K562 (cell line): ENCODE measurements at regions not wholly inside any gene's neighbourhood (a gene's known extent, or its start where the extent isn't known, plus 50 kb on each side); places are given as distances from the start of the nearest gene placed in this dataset.

Experiments used
- ATAC-seq: fragments of 200-7000 bp; cut with Tn5 transposase; 3 replicates; pipeline ENCODE4 v1.9.1; 2020; ENCODE audit warnings: moderate library complexity
- BruUV-seq: library from RNA; stranded (reverse); fragments of 400-500 nt; replicated peaks from 2 replicates; lab custom pipeline; 2021; lab: Mats Ljungman, UMichigan
- CTCF ChIA-PET: fragments of 300-600 bp; formaldehyde crosslinking; extraction: SDS; loops from one replicate; lab custom pipeline; 2021; ENCODE audit warnings: low intra/inter-chr PET ratio; lab: Yijun Ruan, JAX
- POLR2A ChIA-PET: fragments of 300-600, 350-650 bp; sonication (Branson Sonifier 250); formaldehyde crosslinking; extraction: SDS; loops from one replicate; lab custom pipeline; 2021; ENCODE audit warnings: antibody characterized with exemption, inconsistent platforms; lab: Yijun Ruan, JAX
- DNase-seq, 4 experiments: peaks; one replicate each; pipeline versions ENCODE4 v3.0.0 to v3.0.0-alpha.2; 2011 to 2018; ENCODE audit warnings: low spot score in 3 of 4, mixed read lengths in 3 of 4; ENCODE audit errors: extremely low read depth in 1 of 4
- FAIRE-seq: peaks from 2 replicates; lab custom pipeline; 2011; peaks lifted over from hg19 to GRCh38; lab: Jason Lieb, UNC
- H2AFZ ChIP-seq: 2 replicates; pipeline ENCODE4 v1.6.0; 2011; ENCODE audit warnings: low read depth, low read length, control low read depth, inconsistent platforms
- H3K27ac ChIP-seq: fragments of 200-600 bp; 3 replicates; pipeline ENCODE4 v1.8.0; 2011; ENCODE audit warnings: low read depth, mild to moderate bottlenecking, control low read depth, inconsistent platforms, low read length, moderate library complexity, mixed read lengths; ENCODE audit errors: extremely low read depth
- H3K27me3 ChIP-seq, 2 experiments: fragments of 300-600 bp in 1 of 2; 2 replicates in 1 of 2; 3 replicates in 1 of 2; pipeline versions ENCODE4 v1.6.0 to v1.8.0; 2011; ENCODE audit warnings: inconsistent platforms in 2 of 2, low read length in 2 of 2, mild to moderate bottlenecking in 1 of 2, mixed read lengths in 1 of 2, moderate library complexity in 1 of 2; ENCODE audit not compliant: control insufficient read depth in 2 of 2, insufficient read depth in 2 of 2
- H3K36me3 ChIP-seq: fragments of 300-600 bp; 3 replicates; pipeline ENCODE4 v1.8.0; 2011; ENCODE audit warnings: mild to moderate bottlenecking, low read length, inconsistent platforms; ENCODE audit not compliant: control insufficient read depth, insufficient read depth
- H3K4me1 ChIP-seq, 2 experiments: fragments of 200-600 bp in 1 of 2; replicated peaks in 1 of 2; 2 replicates in 1 of 2; 3 replicates in 1 of 2; pipeline versions ENCODE4 v1.5.1 to v1.8.0; 2011; ENCODE audit warnings: inconsistent platforms in 2 of 2, low read length in 2 of 2, mild to moderate bottlenecking in 1 of 2, mixed read lengths in 1 of 2, moderate library complexity in 1 of 2; ENCODE audit not compliant: control insufficient read depth in 2 of 2, insufficient read depth in 2 of 2
- H3K4me2 ChIP-seq: 2 replicates; pipeline ENCODE4 v1.6.1; 2011; ENCODE audit warnings: low read length, control low read depth, inconsistent platforms, mixed read lengths; ENCODE audit not compliant: insufficient read depth
- H3K4me3 ChIP-seq: fragments of 200-600 bp; sonication (generic), shearing (Covaris generic); 2 replicates; pipeline ENCODE4 v1.5.1; 2016; ENCODE audit warnings: control low read depth, inconsistent platforms
- H3K79me2 ChIP-seq: fragments of 200-600 bp; 3 replicates; pipeline ENCODE4 v1.8.0; 2011; ENCODE audit warnings: low read length, inconsistent platforms; ENCODE audit not compliant: control insufficient read depth, insufficient read depth
- H3K9ac ChIP-seq, 2 experiments: 2 replicates each; pipeline versions ENCODE4 v1.6.0 to v1.6.1; 2011; ENCODE audit warnings: low read depth in 2 of 2, low read length in 2 of 2, control low read depth in 1 of 2, inconsistent platforms in 1 of 2, mild to moderate bottlenecking in 1 of 2, mixed read lengths in 1 of 2; ENCODE audit not compliant: insufficient read depth in 1 of 2
- H3K9me1 ChIP-seq: one replicate; pipeline ENCODE4 v1.6.0; 2011; ENCODE audit warnings: inconsistent platforms, mild to moderate bottlenecking, low read length, moderate library complexity; ENCODE audit not compliant: control insufficient read depth, insufficient read depth
- H3K9me3 ChIP-seq: replicated peaks from 2 replicates; pipeline ENCODE4 v1.5.1; 2011; ENCODE audit warnings: low read depth, low read length, inconsistent platforms; ENCODE audit not compliant: control insufficient read depth, insufficient read depth
- H4K20me1 ChIP-seq: replicated peaks from 2 replicates; pipeline ENCODE4 v1.6.1; 2011; ENCODE audit warnings: low read length, inconsistent platforms, mixed read lengths; ENCODE audit not compliant: control insufficient read depth, insufficient read depth
- ATF7 ChIP-seq: fragments of 450-650 bp; IDR thresholded peaks from 2 replicates; pipeline ENCODE4 v1.7.1; 2014; ENCODE audit warnings: mild to moderate bottlenecking, moderate library complexity
- CBFB ChIP-seq: sonication (generic); formaldehyde crosslinking; IDR thresholded peaks from 2 replicates; pipeline ENCODE4 v1.4.0; 2020; ENCODE audit warnings: mild to moderate bottlenecking, missing genetic modification reagents
- CCNT2 ChIP-seq: IDR thresholded peaks from 2 replicates; pipeline ENCODE4 v1.6.1; 2011; ENCODE audit warnings: borderline replicate concordance, low read depth, mild to moderate bottlenecking, moderate library complexity, mixed read lengths, low read length; ENCODE audit not compliant: insufficient read length; ENCODE audit errors: extremely low read depth
- MTA1 ChIP-seq: fragments of 450-650 bp; IDR thresholded peaks from 2 replicates; pipeline ENCODE4 v1.6.1; 2017; ENCODE audit warnings: borderline replicate concordance
- NCOA4 ChIP-seq: fragments of 450-650 bp; IDR thresholded peaks from 2 replicates; pipeline ENCODE4 v1.6.1; 2018; ENCODE audit warnings: mild to moderate bottlenecking; ENCODE audit not compliant: partially characterized antibody
- NFIX ChIP-seq: fragments of 250-450 bp; sonication (Bioruptor Pico); IDR thresholded peaks from 2 replicates; pipeline ENCODE4 v1.4.0; 2020; ENCODE audit warnings: low read depth, mild to moderate bottlenecking, moderate library complexity
- RFX1 ChIP-seq: fragments of 450-650 bp; IDR thresholded peaks from 2 replicates; pipeline ENCODE4 v1.6.1; 2016; ENCODE audit warnings: mild to moderate bottlenecking, moderate library complexity
- SMC3 ChIP-seq: conservative IDR thresholded peaks from 2 replicates; pipeline ENCODE4 v1.6.1; 2011; ENCODE audit warnings: low read depth, low read length, improper control_type of control experiment; ENCODE audit not compliant: insufficient read depth
- SRSF1 ChIP-seq: fragments of 200-400 bp; formaldehyde crosslinking; IDR thresholded peaks from 2 replicates; pipeline ENCODE4 v1.6.1; 2017; ENCODE audit warnings: mild to moderate bottlenecking, low read depth, low read length, moderate library complexity
- TSC22D4 ChIP-seq: fragments of 450-650 bp; IDR thresholded peaks from 2 replicates; pipeline ENCODE4 v1.6.1; 2016; ENCODE audit warnings: missing genetic modification characterization, missing biosample characterization, control low read depth
- ZNF134 ChIP-seq: fragments of 250-450 bp; sonication (Bioruptor Pico); conservative IDR thresholded peaks from 2 replicates; pipeline ENCODE4 v1.4.0; 2020
- ZNF830 ChIP-seq: fragments of 250-450 bp; sonication (Bioruptor Pico); IDR thresholded peaks from 2 replicates; pipeline ENCODE4 v1.5.0; 2021; ENCODE audit warnings: mild to moderate bottlenecking
- WGBS: fragments of 100-300 bp; shearing (Covaris generic); methylation state at CpG from one replicate; pipeline ENCODE4 v1.1.6; 2016; ENCODE audit warnings: low coverage, mixed read lengths; ENCODE audit not compliant: insufficient coverage; ENCODE audit errors: missing lambda C conversion rate; 5-methylcytosine and 5-hydroxymethylcytosine counted together
- in situ Hi-C: fragments of 300-500 bp; cut with MboI; formaldehyde crosslinking; loops from 4 replicates; pipeline ENCODE4 v1.15.0; 2018; ENCODE audit warnings: inconsistent platforms, mixed read lengths
- intact Hi-C: fragments of 100-400 bp; cut with micrococcal nuclease; formaldehyde crosslinking; loops from 2 replicates; pipeline ENCODE4 v1.14.2; 2022
- TF ChIP-seq, protein P1 (sequence below): sonication (generic); formaldehyde crosslinking; IDR thresholded peaks from 2 replicates; pipeline ENCODE4 v1.8.0; 2023; ENCODE audit warnings: missing genetic modification reagents, mild to moderate bottlenecking, borderline replicate concordance
- TF ChIP-seq, protein P2 (sequence below): fragments of 250-450 bp; sonication (Bioruptor Pico); IDR thresholded peaks from 2 replicates; pipeline ENCODE4 v1.8.0; 2021; ENCODE audit warnings: borderline replicate concordance, mild to moderate bottlenecking, moderate library complexity; ENCODE audit not compliant: poor library complexity, severe bottlenecking
- TF ChIP-seq, protein P3 (sequence below): fragments of 450-650 bp; formaldehyde crosslinking; IDR thresholded peaks from 2 replicates; pipeline ENCODE4 v1.4.0; 2020; ENCODE audit warnings: mild to moderate bottlenecking, moderate library complexity

DNA sequence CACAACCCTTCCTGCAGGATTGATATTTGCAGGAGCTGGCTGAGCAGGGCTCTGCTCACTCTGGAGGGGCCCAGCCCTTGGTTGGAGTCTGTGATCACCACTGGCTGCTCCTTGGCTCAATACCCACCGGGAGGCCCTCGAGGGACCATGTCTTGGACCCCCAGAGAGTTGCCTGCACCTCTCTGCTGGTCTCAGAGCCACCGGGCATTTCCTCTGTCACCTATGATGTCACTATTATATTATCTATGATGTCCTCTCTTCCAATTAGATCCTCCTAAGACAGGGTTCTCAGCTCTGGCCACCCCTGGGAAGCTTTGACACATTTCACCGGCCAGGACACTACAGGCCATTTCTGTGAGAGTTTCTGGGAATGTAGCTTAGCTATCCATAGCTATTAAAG, 113.1 kb downstream of the PDCL3 start (continued):
- TF ChIP-seq, protein P1, sequence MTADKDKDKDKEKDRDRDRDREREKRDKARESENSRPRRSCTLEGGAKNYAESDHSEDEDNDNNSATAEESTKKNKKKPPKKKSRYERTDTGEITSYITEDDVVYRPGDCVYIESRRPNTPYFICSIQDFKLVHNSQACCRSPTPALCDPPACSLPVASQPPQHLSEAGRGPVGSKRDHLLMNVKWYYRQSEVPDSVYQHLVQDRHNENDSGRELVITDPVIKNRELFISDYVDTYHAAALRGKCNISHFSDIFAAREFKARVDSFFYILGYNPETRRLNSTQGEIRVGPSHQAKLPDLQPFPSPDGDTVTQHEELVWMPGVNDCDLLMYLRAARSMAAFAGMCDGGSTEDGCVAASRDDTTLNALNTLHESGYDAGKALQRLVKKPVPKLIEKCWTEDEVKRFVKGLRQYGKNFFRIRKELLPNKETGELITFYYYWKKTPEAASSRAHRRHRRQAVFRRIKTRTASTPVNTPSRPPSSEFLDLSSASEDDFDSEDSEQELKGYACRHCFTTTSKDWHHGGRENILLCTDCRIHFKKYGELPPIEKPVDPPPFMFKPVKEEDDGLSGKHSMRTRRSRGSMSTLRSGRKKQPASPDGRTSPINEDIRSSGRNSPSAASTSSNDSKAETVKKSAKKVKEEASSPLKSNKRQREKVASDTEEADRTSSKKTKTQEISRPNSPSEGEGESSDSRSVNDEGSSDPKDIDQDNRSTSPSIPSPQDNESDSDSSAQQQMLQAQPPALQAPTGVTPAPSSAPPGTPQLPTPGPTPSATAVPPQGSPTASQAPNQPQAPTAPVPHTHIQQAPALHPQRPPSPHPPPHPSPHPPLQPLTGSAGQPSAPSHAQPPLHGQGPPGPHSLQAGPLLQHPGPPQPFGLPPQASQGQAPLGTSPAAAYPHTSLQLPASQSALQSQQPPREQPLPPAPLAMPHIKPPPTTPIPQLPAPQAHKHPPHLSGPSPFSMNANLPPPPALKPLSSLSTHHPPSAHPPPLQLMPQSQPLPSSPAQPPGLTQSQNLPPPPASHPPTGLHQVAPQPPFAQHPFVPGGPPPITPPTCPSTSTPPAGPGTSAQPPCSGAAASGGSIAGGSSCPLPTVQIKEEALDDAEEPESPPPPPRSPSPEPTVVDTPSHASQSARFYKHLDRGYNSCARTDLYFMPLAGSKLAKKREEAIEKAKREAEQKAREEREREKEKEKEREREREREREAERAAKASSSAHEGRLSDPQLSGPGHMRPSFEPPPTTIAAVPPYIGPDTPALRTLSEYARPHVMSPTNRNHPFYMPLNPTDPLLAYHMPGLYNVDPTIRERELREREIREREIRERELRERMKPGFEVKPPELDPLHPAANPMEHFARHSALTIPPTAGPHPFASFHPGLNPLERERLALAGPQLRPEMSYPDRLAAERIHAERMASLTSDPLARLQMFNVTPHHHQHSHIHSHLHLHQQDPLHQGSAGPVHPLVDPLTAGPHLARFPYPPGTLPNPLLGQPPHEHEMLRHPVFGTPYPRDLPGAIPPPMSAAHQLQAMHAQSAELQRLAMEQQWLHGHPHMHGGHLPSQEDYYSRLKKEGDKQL (CRISPR knock-in tag) = no peak
- TF ChIP-seq CCNT2 (no peak), RFX1 (no peak), CBFB (CRISPR knock-in tag) (no peak), MTA1 (no peak)

DNA sequence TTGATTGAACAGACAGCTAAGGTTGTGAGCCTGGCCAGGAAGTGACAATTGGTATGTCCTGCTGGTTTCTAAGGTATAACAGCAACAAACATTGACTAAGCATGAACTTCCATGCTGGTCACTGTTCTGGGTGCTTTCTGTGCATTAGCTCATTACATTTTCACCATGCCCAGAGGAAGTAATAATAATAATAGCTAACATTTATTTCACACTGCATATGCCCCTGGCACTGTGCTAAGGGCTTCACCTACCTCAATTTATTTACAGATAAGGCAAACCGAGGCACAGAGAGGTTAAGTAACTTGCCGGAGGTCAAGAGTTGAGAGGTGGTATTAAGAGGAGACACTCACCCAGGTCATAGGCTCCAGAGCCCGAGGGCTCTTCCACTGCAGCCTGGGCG, 113.6 kb downstream of the PDCL3 start:
- H3K4me3 ChIP-seq = no peak overlapping the region
- no peak for FAIRE-seq
- no peak overlapping the region for H3K9ac ChIP-seq
- peaks cover 17 to 72% of the 10 kb centered on the region in 2 experiments for H3K27me3 ChIP-seq
- intact Hi-C loops = no loop called here
- no peak for ATAC-seq
- H3K27ac ChIP-seq = no peak overlapping the region
- POLR2A ChIA-PET = no interaction called here
- no peaks in the 10 kb centered on the region; the same call in 1 of the 2 replicates for H4K20me1 ChIP-seq
- BruUV-seq = no TSS peak
- CTCF ChIA-PET = no interaction called here
- TF ChIP-seq NCOA4 (no peak), ZNF830 (CRISPR knock-in tag) (no peak), NFIX (no peak), ZNF134 (no peak), ATF7 (no peak), TSC22D4 (no peak), SMC3 (no peak), SRSF1 (no peak)
- TF ChIP-seq, protein P2, sequence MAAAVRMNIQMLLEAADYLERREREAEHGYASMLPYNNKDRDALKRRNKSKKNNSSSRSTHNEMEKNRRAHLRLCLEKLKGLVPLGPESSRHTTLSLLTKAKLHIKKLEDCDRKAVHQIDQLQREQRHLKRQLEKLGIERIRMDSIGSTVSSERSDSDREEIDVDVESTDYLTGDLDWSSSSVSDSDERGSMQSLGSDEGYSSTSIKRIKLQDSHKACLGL (CRISPR knock-in tag) = no peak
- TF ChIP-seq, protein P3, sequence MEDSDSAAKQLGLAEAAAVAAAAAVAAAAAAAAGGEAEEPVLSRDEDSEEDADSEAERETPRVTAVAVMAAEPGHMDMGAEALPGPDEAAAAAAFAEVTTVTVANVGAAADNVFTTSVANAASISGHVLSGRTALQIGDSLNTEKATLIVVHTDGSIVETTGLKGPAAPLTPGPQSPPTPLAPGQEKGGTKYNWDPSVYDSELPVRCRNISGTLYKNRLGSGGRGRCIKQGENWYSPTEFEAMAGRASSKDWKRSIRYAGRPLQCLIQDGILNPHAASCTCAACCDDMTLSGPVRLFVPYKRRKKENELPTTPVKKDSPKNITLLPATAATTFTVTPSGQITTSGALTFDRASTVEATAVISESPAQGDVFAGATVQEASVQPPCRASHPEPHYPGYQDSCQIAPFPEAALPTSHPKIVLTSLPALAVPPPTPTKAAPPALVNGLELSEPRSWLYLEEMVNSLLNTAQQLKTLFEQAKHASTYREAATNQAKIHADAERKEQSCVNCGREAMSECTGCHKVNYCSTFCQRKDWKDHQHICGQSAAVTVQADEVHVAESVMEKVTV (CRISPR knock-in tag) = no peak
- no peaks in the 10 kb centered on the region for H3K9me1 ChIP-seq
- in situ Hi-C loops = no loop called here
- no peak overlapping the region for H3K4me2 ChIP-seq
- no peaks in the 10 kb centered on the region for H3K9me3 ChIP-seq
- H2AFZ ChIP-seq = no peak overlapping the region
- H3K79me2 ChIP-seq = no peaks in the 10 kb centered on the region
- no peaks in the 10 kb centered on the region for H3K36me3 ChIP-seq
- DNase-seq = no peak
- WGBS = 0% methylated on average over 4 of the region's 4 CpGs
- H3K4me1 ChIP-seq = no peaks in the 10 kb centered on the region
